Activated CD8-positive, alpha-beta T cell treated with anti-CD3 and anti-CD28 coated beads for 36 hours (primary cell): ENCODE measurements at regions not wholly inside any gene's neighbourhood (a gene's known extent, or its start where the extent isn't known, plus 50 kb on each side); places are given as distances from the start of the nearest gene placed in this dataset.

Experiments used
- ATAC-seq: fragments of 200-7000 bp; cut with Tn5 transposase; one replicate; pipeline ENCODE4 v1.10.0; 2021; ENCODE audit warnings: mild to moderate bottlenecking, moderate library complexity
- CTCF ChIA-PET: fragments of 350-600 bp; sonication (Branson Sonifier 250); formaldehyde crosslinking; loops from one replicate; lab custom pipeline; 2021; ENCODE audit warnings: antibody characterized with exemption; lab: Charles Lee
- POLR2A ChIA-PET: fragments of 350-600 bp; sonication (Branson Sonifier 250); formaldehyde crosslinking; loops from one replicate; lab custom pipeline; 2021; ENCODE audit warnings: antibody characterized with exemption; lab: Charles Lee
- DNase-seq: peaks from one replicate; pipeline ENCODE4 v3.0.0-alpha.2; 2020
- H3K27ac Mint-ChIP-seq: one replicate; pipeline ENCODE4 v1.8.0; 2021; ENCODE audit warnings: mild to moderate bottlenecking, mixed read lengths
- H3K27me3 Mint-ChIP-seq: one replicate; pipeline ENCODE4 v1.8.0; 2021; ENCODE audit warnings: mixed read lengths
- H3K36me3 Mint-ChIP-seq: one replicate; pipeline ENCODE4 v1.8.0; 2021; ENCODE audit warnings: low read depth, mixed read lengths
- H3K4me1 Mint-ChIP-seq: one replicate; pipeline ENCODE4 v1.8.0; 2021; ENCODE audit warnings: low read depth, mixed read lengths
- H3K4me3 Mint-ChIP-seq: one replicate; pipeline ENCODE4 v1.8.0; 2021; ENCODE audit warnings: mild to moderate bottlenecking, moderate library complexity, mixed read lengths
- H3K9me3 Mint-ChIP-seq: one replicate; pipeline ENCODE4 v1.8.0; 2021; ENCODE audit warnings: mixed read lengths
- intact Hi-C: fragments of 100-400 bp; cut with micrococcal nuclease; formaldehyde crosslinking; loops from one replicate; pipeline ENCODE4 v1.10.0; 2022
- TF ChIP-seq, protein P1 (sequence below): fragments of 200-600 bp; IDR thresholded peaks from one replicate; pipeline ENCODE4 v1.8.0; 2022; ENCODE audit warnings: antibody characterized with exemption, mild to moderate bottlenecking

DNA sequence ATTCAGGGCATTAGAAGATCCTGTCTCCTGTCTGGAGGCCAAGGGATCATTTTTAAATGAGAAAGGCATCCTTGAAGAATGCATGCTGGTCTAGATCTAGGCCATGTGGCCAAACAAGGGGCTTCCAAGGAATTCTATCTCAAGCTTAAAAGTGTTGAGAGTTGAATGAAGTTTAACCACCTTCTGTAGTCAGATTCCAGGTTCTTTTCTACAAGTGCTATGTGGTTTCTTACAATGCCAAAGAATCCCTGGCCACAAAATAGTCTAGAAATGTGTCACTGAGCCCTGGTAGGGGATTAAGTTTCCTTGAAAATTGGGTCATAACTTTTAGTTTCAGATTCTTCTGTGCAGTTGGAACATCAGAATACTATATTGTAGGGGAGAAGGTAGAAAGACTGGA, 640.7 kb upstream of the ACVR2A start:
- no peaks in the 10 kb centered on the region for H3K36me3 Mint-ChIP-seq
- ATAC-seq (no peak), DNase-seq (no peak)
- CTCF ChIA-PET, result no interaction called here
- POLR2A ChIA-PET, result no interaction called here
- H3K9me3 Mint-ChIP-seq, result peaks cover 6% of the 10 kb centered on the region
- H3K27ac Mint-ChIP-seq, result no peak overlapping the region
- intact Hi-C loops, result no loop called here
- H3K4me1 Mint-ChIP-seq, result no peaks in the 10 kb centered on the region
- TF ChIP-seq, protein P1, sequence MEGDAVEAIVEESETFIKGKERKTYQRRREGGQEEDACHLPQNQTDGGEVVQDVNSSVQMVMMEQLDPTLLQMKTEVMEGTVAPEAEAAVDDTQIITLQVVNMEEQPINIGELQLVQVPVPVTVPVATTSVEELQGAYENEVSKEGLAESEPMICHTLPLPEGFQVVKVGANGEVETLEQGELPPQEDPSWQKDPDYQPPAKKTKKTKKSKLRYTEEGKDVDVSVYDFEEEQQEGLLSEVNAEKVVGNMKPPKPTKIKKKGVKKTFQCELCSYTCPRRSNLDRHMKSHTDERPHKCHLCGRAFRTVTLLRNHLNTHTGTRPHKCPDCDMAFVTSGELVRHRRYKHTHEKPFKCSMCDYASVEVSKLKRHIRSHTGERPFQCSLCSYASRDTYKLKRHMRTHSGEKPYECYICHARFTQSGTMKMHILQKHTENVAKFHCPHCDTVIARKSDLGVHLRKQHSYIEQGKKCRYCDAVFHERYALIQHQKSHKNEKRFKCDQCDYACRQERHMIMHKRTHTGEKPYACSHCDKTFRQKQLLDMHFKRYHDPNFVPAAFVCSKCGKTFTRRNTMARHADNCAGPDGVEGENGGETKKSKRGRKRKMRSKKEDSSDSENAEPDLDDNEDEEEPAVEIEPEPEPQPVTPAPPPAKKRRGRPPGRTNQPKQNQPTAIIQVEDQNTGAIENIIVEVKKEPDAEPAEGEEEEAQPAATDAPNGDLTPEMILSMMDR, result no peak
- H3K4me3 Mint-ChIP-seq, result no peak overlapping the region
- no peaks in the 10 kb centered on the region for H3K27me3 Mint-ChIP-seq

DNA sequence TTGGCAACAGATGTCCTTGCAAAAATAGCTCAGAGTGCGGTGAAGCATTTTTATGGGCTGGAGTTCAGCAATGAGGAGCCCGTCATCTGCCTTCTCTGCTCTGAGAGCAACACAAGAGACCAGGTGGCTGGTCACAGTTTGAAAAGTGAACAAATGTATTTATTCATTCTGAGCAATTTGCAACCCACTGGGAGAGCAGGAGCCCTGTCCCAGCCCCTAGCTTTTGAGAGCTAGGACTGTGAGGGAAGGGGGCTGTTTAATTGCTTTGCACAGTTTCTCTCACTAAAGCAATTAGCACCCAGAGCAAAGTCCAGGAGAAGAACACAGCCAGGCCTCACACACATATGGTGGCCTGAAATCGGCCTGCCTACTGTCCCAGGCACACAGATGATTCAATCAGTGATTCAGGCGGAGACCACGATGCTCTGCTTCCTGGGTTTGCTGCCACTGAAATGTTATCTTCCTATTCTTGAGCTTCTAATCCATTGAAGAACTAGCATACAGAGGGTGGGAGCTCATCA, 646.1 kb upstream of the ACVR2A start:
- H3K4me3 Mint-ChIP-seq, result no peak overlapping the region
- TF ChIP-seq, protein P1, result no peak
- H3K4me1 Mint-ChIP-seq, result no peaks in the 10 kb centered on the region
- peaks cover under 1% of the 10 kb centered on the region for H3K9me3 Mint-ChIP-seq
- no peak for ATAC-seq
- H3K27ac Mint-ChIP-seq, result no peak overlapping the region
- no peaks in the 10 kb centered on the region for H3K27me3 Mint-ChIP-seq
- intact Hi-C loops, result no loop called here
- CTCF ChIA-PET, result no interaction called here
- POLR2A ChIA-PET, result no interaction called here
- no peak for DNase-seq
- no peaks in the 10 kb centered on the region for H3K36me3 Mint-ChIP-seq

DNA sequence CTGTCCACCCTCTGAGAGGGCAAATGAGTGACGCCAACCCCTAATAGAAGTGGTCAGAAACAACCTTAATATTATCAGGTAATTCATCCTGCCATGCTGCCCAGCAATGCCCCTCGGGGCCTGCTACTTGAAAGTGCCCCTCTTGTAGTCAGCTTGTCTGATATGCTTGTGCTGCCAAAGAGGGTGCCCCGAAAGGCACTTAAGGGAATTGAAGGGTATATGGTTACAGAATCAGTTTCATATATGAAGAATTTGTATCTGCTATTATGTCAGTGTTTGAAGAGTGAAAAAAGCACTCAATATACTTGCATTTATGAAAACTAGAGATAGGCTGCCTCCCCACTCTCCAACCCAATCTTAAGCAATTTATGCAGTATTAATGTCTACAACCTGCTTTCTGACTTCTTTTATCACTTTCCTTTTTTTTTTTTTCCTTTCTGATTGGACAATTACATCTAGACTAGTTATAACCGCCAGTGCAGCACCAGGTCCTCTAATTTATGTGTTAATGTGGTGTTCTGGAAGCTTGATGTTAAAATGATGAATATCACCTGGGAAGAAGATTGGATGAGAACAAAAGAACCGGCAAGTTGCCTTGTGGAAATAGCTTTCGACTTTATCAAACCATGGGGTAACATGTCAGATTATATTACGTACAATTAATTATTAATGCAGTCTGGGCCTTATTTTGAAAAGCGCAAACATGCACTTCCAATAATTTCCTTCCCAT, 646.9 kb upstream of the ACVR2A start:
- intact Hi-C loops, result no loop called here
- Mint-ChIP-seq H3K27ac (no peak overlapping the region), H3K36me3 (no peaks in the 10 kb centered on the region), H3K4me3 (no peak overlapping the region), H3K4me1 (no peaks in the 10 kb centered on the region), H3K27me3 (no peaks in the 10 kb centered on the region), H3K9me3 (no peaks in the 10 kb centered on the region)
- DNase-seq (no peak), ATAC-seq (no peak)
- ChIA-PET POLR2A (no interaction called here), CTCF (no interaction called here)
- TF ChIP-seq, protein P1, result no peak

DNA sequence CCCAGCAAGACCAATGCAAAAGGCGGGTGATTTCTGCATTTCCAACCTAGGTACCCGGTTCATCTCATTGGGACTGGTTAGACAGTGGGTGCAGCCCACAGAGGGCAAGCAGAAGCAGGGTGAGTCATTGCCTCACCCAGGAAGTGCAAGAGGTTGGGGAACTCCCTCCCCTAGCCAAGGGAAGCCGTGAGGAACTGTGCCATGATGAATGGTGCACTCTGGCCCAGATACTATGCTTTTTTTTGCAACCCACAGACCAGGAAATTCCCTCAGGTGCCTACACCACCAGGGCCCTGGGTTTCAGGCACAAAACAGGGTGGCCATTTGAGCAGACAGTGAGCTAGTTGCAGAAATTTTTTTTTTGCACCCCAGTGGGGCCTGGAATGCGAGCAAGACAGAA, 662.6 kb upstream of the ACVR2A start:
- intact Hi-C loops, result no loop called here
- H3K9me3 Mint-ChIP-seq, result peaks cover 12% of the 10 kb centered on the region
- ChIA-PET CTCF (no interaction called here), POLR2A (no interaction called here)
- peak; percentile 39 for DNase-seq
- H3K27me3 Mint-ChIP-seq, result no peaks in the 10 kb centered on the region
- TF ChIP-seq, protein P1, result no peak
- H3K4me3 Mint-ChIP-seq, result no peak overlapping the region
- no peaks in the 10 kb centered on the region for H3K36me3 Mint-ChIP-seq
- H3K4me1 Mint-ChIP-seq, result peaks cover 5% of the 10 kb centered on the region
- peak; percentile 79 for ATAC-seq
- no peak overlapping the region for H3K27ac Mint-ChIP-seq

DNA sequence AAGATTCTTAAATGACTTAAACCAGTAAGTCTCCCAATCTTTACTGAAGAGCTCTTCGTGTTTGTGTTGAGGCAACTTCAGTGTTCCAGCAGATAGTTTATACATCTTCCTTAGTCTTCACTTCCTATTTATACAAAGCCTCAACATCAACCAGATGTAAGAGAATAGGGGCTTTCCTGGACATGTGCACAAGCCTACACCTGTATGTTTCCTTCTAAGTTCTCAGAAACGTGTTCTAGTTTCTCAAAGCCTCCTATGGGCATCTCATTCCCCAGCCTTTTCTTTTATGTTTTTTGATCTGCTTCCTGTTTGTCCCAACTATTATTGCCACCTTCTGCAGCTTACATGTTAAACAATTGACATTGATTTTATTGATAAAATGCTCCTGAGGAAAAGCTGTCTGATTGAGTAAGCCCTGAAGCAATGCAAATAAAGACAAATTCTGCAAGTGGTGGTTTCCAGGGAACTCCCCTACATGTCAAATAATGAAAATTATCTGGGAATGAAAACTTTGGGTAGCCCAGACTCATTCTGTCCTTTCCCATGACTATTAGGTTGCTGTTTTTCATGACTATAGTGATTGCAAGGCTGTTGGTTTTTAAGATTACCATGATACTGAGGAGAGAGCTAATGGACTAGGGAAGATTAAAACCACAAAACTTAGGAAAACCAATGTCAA, 663.3 kb upstream of the ACVR2A start:
- ChIA-PET POLR2A (no interaction called here), CTCF (no interaction called here)
- Mint-ChIP-seq H3K27me3 (no peaks in the 10 kb centered on the region), H3K27ac (no peak overlapping the region), H3K4me1 (peaks cover 5% of the 10 kb centered on the region), H3K36me3 (no peaks in the 10 kb centered on the region), H3K4me3 (no peak overlapping the region), H3K9me3 (peaks cover 12% of the 10 kb centered on the region)
- TF ChIP-seq, protein P1, result no peak
- DNase-seq (no peak), ATAC-seq (no peak)
- intact Hi-C loops, result no loop called here
